H1 (cell line): ENCODE measurements at regions not wholly inside any gene's neighbourhood (a gene's known extent, or its start where the extent isn't known, plus 50 kb on each side); places are given as distances from the start of the nearest gene placed in this dataset.

Source experiments
- CTCF ChIA-PET: fragments of 300-600 bp; sonication (Branson Sonifier 250); formaldehyde crosslinking; loops from one replicate; lab custom pipeline; 2021; ENCODE audit not compliant: partially characterized antibody; lab: Charles Lee
- POLR2A ChIA-PET: fragments of 300-600 bp; sonication (Branson Sonifier 250); formaldehyde crosslinking; loops from one replicate; lab custom pipeline; 2021; ENCODE audit warnings: inconsistent platforms; ENCODE audit not compliant: partially characterized antibody; lab: Charles Lee
- DNase-seq, 2 experiments: peaks; one replicate each; pipeline versions ENCODE4 v3.0.0 to v3.0.0-alpha.2; 2010 to 2022; ENCODE audit warnings: low spot score in 2 of 2, low read depth in 1 of 2, mixed read lengths in 1 of 2
- FAIRE-seq: peaks from 2 replicates; lab custom pipeline; 2011; peaks lifted over from hg19 to GRCh38; lab: Jason Lieb, UNC
- H2AFZ ChIP-seq: 2 replicates; pipeline ENCODE4 v1.8.1; 2012; ENCODE audit warnings: low read length, inconsistent platforms
- H2AK5ac ChIP-seq: 2 replicates; pipeline ENCODE4 v1.6.1; 2013; ENCODE audit warnings: low read depth, low read length
- H2BK120ac ChIP-seq: replicated peaks from 2 replicates; pipeline ENCODE3; 2013; ENCODE audit warnings: low read depth, low read length, inconsistent platforms
- H2BK12ac ChIP-seq: 2 replicates; pipeline ENCODE4 v1.6.1; 2013; ENCODE audit warnings: low read depth, low read length
- H2BK15ac ChIP-seq: 2 replicates; pipeline ENCODE4 v1.6.1; 2013; ENCODE audit warnings: low read length
- H2BK20ac ChIP-seq: 2 replicates; pipeline ENCODE4 v1.6.1; 2013; ENCODE audit warnings: low read length
- H2BK5ac ChIP-seq: 2 replicates; pipeline ENCODE4 v1.6.1; 2013; ENCODE audit warnings: low read depth, low read length
- H3K14ac ChIP-seq: 2 replicates; pipeline ENCODE4 v1.6.1; 2013; ENCODE audit warnings: inconsistent platforms; ENCODE audit not compliant: insufficient read length
- H3K18ac ChIP-seq: 2 replicates; pipeline ENCODE4 v1.6.1; 2013; ENCODE audit warnings: low read length; ENCODE audit errors: extremely low read depth
- H3K23ac ChIP-seq: 2 replicates; pipeline ENCODE4 v1.6.1; 2013; ENCODE audit warnings: inconsistent platforms; ENCODE audit not compliant: insufficient read length
- H3K23me2 ChIP-seq: 2 replicates; pipeline ENCODE4 v1.6.1; 2013; ENCODE audit warnings: low read depth, low read length
- H3K27ac ChIP-seq: 2 replicates; pipeline ENCODE4 v1.6.1; 2011; ENCODE audit warnings: low read depth, low read length, inconsistent platforms
- H3K27me3 ChIP-seq, 4 experiments: replicated peaks in 1 of 4; 1 replicate in 1 of 4; 2 replicates in 3 of 4; pipeline versions ENCODE4 v1.6.1 to v1.8.1; 2011 to 2013; ENCODE audit warnings: low read length in 3 of 4, mild to moderate bottlenecking in 3 of 4, inconsistent platforms in 2 of 4, mixed read lengths in 2 of 4, moderate library complexity in 1 of 4; ENCODE audit not compliant: control insufficient read depth in 3 of 4, insufficient read depth in 3 of 4; ENCODE audit errors: extremely low read depth in 1 of 4
- H3K36me3 ChIP-seq, 4 experiments: 2 replicates each; pipeline versions ENCODE4 v1.6.1 to v1.8.1; 2011 to 2013; ENCODE audit warnings: mild to moderate bottlenecking in 4 of 4, low read length in 3 of 4, moderate library complexity in 2 of 4, control low read depth in 1 of 4, inconsistent platforms in 1 of 4; ENCODE audit not compliant: insufficient read depth in 4 of 4, control insufficient read depth in 2 of 4
- H3K4ac ChIP-seq: replicated peaks from 2 replicates; pipeline ENCODE3; 2013; ENCODE audit warnings: low read length, low read depth, mixed read lengths, inconsistent platforms; ENCODE audit not compliant: insufficient read length
- H3K4me1 ChIP-seq, 4 experiments: replicated peaks in 1 of 4; 1 replicate in 1 of 4; 2 replicates in 3 of 4; pipeline versions ENCODE4 v1.6.1 to v1.8.1; 2011 to 2013; ENCODE audit warnings: low read length in 3 of 4, inconsistent platforms in 2 of 4, mixed read lengths in 1 of 4; ENCODE audit not compliant: insufficient read depth in 4 of 4, control insufficient read depth in 3 of 4
- H3K4me2 ChIP-seq, 2 experiments: 2 replicates each; pipeline versions ENCODE4 v1.6.1 to v1.8.1; 2011 to 2013; ENCODE audit warnings: low read depth in 2 of 2, low read length in 2 of 2, control low read depth in 1 of 2, inconsistent platforms in 1 of 2, mild to moderate bottlenecking in 1 of 2; ENCODE audit not compliant: insufficient read depth in 1 of 2
- H3K4me3 ChIP-seq, 4 experiments: fragments of 200-600, 300-600 bp in 1 of 4; sonication (generic), shearing (Covaris generic), sonication (Bioruptor Twin) in 1 of 4; 2 replicates each; pipeline versions ENCODE4 v1.5.1 to v1.8.1; 2011 to 2016; ENCODE audit warnings: low read length in 4 of 4, low read depth in 3 of 4, control low read depth in 2 of 4, inconsistent platforms in 2 of 4, mild to moderate bottlenecking in 2 of 4, mixed read lengths in 1 of 4, moderate library complexity in 1 of 4; ENCODE audit not compliant: insufficient read depth in 2 of 4; ENCODE audit errors: extremely low read depth in 1 of 4
- H3K56ac ChIP-seq: replicated peaks from 2 replicates; pipeline ENCODE3; 2013; ENCODE audit warnings: low read depth, mild to moderate bottlenecking, mixed read lengths, low read length, inconsistent platforms; ENCODE audit not compliant: insufficient read length
- H3K79me1 ChIP-seq: 2 replicates; pipeline ENCODE4 v1.6.1; 2013; ENCODE audit warnings: low read depth, low read length, control low read depth
- H3K79me2 ChIP-seq, 2 experiments: 2 replicates each; pipeline versions ENCODE4 v1.6.1 to v1.8.1; 2012 to 2013; ENCODE audit warnings: low read length in 2 of 2, mild to moderate bottlenecking in 2 of 2, inconsistent platforms in 1 of 2; ENCODE audit not compliant: insufficient read depth in 2 of 2, control insufficient read depth in 1 of 2
- H3K9ac ChIP-seq, 4 experiments: replicated peaks in 1 of 4; 1 replicate in 1 of 4; 2 replicates in 3 of 4; pipeline versions ENCODE4 v1.6.1 to v1.8.1; 2011 to 2013; ENCODE audit warnings: low read depth in 3 of 4, low read length in 3 of 4, control low read depth in 2 of 4, mild to moderate bottlenecking in 2 of 4, moderate library complexity in 2 of 4, inconsistent platforms in 1 of 4; ENCODE audit errors: extremely low read depth in 1 of 4
- H3K9me3 ChIP-seq, 2 experiments: 2 replicates each; pipeline versions ENCODE4 v1.6.1 to v1.8.1; 2012 to 2013; ENCODE audit warnings: mild to moderate bottlenecking in 2 of 2, moderate library complexity in 2 of 2, control low read depth in 1 of 2, inconsistent platforms in 1 of 2, low read depth in 1 of 2, low read length in 1 of 2, mixed read lengths in 1 of 2; ENCODE audit not compliant: insufficient read depth in 2 of 2
- H4K20me1 ChIP-seq, 2 experiments: replicated peaks in 1 of 2; 2 replicates each; pipeline versions ENCODE3 to v1.8.1; 2011 to 2013; ENCODE audit warnings: inconsistent platforms in 2 of 2, low read length in 2 of 2, mild to moderate bottlenecking in 1 of 2; ENCODE audit not compliant: insufficient read depth in 2 of 2, control insufficient read depth in 1 of 2
- H4K5ac ChIP-seq: 2 replicates; pipeline ENCODE4 v1.6.1; 2013; ENCODE audit warnings: low read length, low read depth, mixed read lengths, inconsistent platforms; ENCODE audit not compliant: insufficient read length
- H4K8ac ChIP-seq: 2 replicates; pipeline ENCODE4 v1.8.0; 2013; ENCODE audit warnings: mild to moderate bottlenecking, moderate library complexity, low read length, inconsistent platforms; ENCODE audit not compliant: insufficient read depth; ENCODE audit errors: extremely low read depth
- H4K91ac ChIP-seq: replicated peaks from 2 replicates; pipeline ENCODE3; 2013; ENCODE audit warnings: low read length, mixed read lengths, inconsistent platforms; ENCODE audit not compliant: insufficient read length
- CHD1 ChIP-seq: IDR thresholded peaks from 2 replicates; pipeline ENCODE4 v1.6.1; 2012; ENCODE audit warnings: low read depth, low read length, improper control_type of control experiment
- CHD2 ChIP-seq: IDR thresholded peaks from 2 replicates; pipeline ENCODE4 v1.6.1; 2012; ENCODE audit warnings: low read length, improper control_type of control experiment
- SAP30 ChIP-seq: fragments of 300-600 bp; sonication (generic); IDR thresholded peaks from 2 replicates; pipeline ENCODE4 v1.7.1; 2012; ENCODE audit warnings: low read length, moderate library complexity, mild to moderate bottlenecking, inconsistent platforms; ENCODE audit not compliant: insufficient read depth, insufficient replicate concordance
- SIN3A ChIP-seq, 2 experiments: IDR thresholded peaks in 1 of 2; conservative IDR thresholded peaks in 1 of 2; 2 replicates each; pipeline ENCODE4 v1.6.1; 2011 to 2012; ENCODE audit warnings: low read length in 2 of 2, improper control_type of control experiment in 1 of 2, low read depth in 1 of 2, mild to moderate bottlenecking in 1 of 2
- TBP ChIP-seq: IDR thresholded peaks from 2 replicates; pipeline ENCODE4 v1.6.1; 2011; ENCODE audit warnings: low read depth, low read length, improper control_type of control experiment
- WGBS, 2 experiments: shearing (Covaris generic) in 1 of 2; methylation state at CpG; one replicate each; pipeline versions ENCODE4 v1.1.6 to v1.1.7; 2013 to 2015; ENCODE audit warnings: low lambda C conversion rate in 2 of 2, mixed read lengths in 2 of 2, inconsistent platforms in 1 of 2, low coverage in 1 of 2, missing lambda C conversion rate in 1 of 2; ENCODE audit not compliant: insufficient replicate concordance in 2 of 2, insufficient coverage in 1 of 2, insufficient read length in 1 of 2; ENCODE audit errors: extremely low coverage in 1 of 2, missing lambda C conversion rate in 1 of 2; 5-methylcytosine and 5-hydroxymethylcytosine counted together

GRCh38 chr4:93911671-93912070 is 83.1 kb downstream of the ATOH1 start:
- H3K9me3 ChIP-seq = no peaks in the 10 kb centered on the region
- no peak overlapping the region for H3K4me3 ChIP-seq
- H2BK12ac ChIP-seq = no peak overlapping the region
- ChIA-PET POLR2A (no interaction called here), CTCF (no interaction called here)
- no peaks in the 10 kb centered on the region for H3K79me1 ChIP-seq
- no peak overlapping the region for H3K56ac ChIP-seq
- H3K4me1 ChIP-seq = no peaks in the 10 kb centered on the region
- no peak overlapping the region for H2BK15ac ChIP-seq
- H2BK20ac ChIP-seq = no peak overlapping the region
- no peak overlapping the region for H3K23ac ChIP-seq
- no peak overlapping the region for H3K4ac ChIP-seq
- H3K79me2 ChIP-seq = no peaks in the 10 kb centered on the region
- H4K20me1 ChIP-seq = no peaks in the 10 kb centered on the region
- DNase-seq (no peak), FAIRE-seq (no peak)
- H4K5ac ChIP-seq = no peak overlapping the region
- TF ChIP-seq SIN3A (conservative IDR thresholded peaks at IDR 0.05 in 1 of 2, IDR thresholded peaks at IDR 0.05 in 1 of 2; ENCODE audit: low read depth in 1 of 2, low read length in 2 of 2) = no peak
- no peak for TF ChIP-seq CHD1
- TF ChIP-seq SAP30 = no peak
- no peak for TF ChIP-seq CHD2
- no peak for TF ChIP-seq TBP
- H3K18ac ChIP-seq = no peak overlapping the region
- no peak overlapping the region for H3K4me2 ChIP-seq
- 93% methylated on average over 2 of the region's 2 CpGs; no CpG with 5 or more reads in 1 of the 2 experiments for WGBS, 2 experiments
- no peak overlapping the region for H3K27ac ChIP-seq
- H4K91ac ChIP-seq = no peak overlapping the region
- H2AK5ac ChIP-seq = no peak overlapping the region
- H3K23me2 ChIP-seq = no peaks in the 10 kb centered on the region
- no peak overlapping the region for H2BK5ac ChIP-seq
- no peaks in the 10 kb centered on the region for H3K27me3 ChIP-seq
- no peak overlapping the region for H2AFZ ChIP-seq
- no peak overlapping the region for H3K14ac ChIP-seq
- H2BK120ac ChIP-seq = no peak overlapping the region
- no peaks in the 10 kb centered on the region for H3K36me3 ChIP-seq
- no peak overlapping the region for H4K8ac ChIP-seq
- H3K9ac ChIP-seq = no peak overlapping the region
